HG03095 (cell line): ENCODE measurements at regions not wholly inside any gene's neighbourhood (a gene's known extent, or its start where the extent isn't known, plus 50 kb on each side); places are given as distances from the start of the nearest gene placed in this dataset.

Experiments used
- ATAC-seq: cut with Tn5 transposase; IDR thresholded peaks from one replicate; pipeline ENCODE4 v1.9.1; 2021; ENCODE audit warnings: moderate library complexity; ENCODE audit not compliant: unreplicated experiment

DNA sequence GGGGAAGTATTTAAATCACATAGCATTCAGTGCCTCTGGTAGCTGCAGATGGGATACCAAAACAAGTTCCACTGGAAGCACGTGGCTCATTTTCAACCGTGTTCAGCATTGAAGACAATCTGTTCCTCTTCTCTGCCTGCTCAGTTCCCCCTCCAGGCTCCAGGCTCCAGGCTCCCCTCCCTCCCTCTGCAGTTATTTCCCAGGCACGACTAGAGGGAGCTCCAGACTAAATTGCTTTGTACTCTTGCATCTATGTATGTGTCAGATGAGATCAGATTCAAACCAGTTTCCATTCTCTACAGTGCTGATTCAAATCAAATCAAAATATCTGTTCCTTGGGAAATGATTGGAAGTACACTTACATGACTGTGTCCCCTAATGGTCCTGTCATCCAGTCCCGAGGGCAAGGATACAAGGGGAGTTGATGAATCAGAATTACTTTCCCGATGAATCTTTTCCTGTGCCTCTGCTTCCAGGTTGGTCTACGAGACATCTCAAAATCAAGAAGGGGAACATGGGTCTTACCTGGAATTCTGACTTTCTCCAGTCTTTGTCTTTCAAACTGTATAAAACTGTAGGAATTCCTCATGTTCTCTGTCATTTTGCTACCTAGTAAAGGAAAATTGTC is 600.5 kb downstream of the EDEM1 start:
- ATAC-seq: no peak

DNA sequence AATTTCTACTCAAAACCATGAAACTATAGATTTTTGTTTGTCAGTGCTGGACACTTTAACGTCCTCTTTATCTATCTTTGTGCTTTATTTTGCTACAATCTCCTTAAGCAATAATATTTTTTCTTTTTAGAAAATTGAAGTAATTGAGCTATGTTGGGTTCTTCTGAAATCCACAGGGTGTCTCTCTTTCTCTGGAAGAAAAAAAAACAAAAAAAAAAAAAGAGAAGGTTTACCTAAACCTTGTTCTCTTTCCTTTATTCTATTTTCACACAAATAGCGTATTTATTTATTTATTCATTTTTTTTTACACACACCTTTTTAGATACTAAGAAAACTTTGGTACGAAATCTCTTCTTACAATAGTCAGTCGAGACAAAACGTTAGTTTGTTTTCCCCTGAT is 601.0 kb downstream of the EDEM1 start:
- no peak for ATAC-seq

DNA sequence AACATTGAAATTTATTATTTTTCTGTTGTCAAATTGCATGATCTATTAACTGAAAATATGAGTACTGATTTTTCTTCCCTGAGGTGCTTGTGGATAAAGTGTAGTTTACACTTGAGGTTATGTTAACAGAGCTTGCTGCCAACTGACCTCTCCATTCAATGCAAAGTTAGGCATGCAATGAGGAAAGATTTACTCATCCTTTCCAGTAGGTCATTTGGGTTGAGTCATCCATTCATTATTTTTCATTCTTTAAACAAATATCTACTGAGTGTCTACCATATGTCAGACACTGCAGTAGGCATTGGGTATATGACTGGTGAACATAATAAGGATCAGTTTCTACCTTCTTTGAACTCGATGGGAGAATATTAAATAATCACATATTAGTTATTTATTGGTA is 604.1 kb downstream of the EDEM1 start:
- no peak for ATAC-seq

DNA sequence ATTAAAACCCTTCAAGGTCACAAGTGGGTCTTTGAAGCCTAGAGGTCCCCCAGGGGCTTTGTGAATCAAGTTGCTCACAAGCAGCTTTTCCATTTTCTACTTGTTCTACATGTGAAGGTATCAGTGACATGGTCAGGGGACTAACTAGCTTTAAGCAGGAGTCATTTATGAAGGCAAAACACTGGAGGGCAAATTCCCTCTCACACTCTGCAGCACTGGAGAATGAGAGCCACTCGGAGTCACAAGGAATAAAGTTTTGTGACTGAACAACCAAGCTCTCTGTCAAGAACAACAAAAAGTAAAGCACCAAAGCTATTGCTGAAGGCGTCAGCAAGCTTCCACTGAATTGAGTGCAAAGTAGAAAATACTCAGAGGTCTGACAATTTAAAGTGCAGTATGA is 609.0 kb downstream of the EDEM1 start:
- ATAC-seq: no peak

DNA sequence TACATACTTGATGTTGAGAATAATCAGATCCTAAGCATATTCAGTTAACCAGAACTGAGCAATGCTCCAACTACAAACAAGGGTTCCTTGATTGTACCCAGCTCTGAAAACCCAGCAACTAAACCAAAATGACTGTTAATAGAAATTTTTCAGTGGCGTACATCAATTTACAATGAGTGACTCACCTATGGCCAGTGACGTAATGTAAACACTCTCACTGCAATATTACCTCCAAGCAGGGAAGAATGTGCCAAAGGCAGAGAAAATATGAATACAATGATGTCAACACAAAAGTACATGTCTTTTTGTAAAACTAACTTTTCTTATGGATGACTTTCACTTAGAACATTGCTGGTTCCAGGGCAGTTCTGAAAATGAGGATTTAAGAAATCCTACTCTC is 611.3 kb downstream of the EDEM1 start:
- ATAC-seq: no peak

DNA sequence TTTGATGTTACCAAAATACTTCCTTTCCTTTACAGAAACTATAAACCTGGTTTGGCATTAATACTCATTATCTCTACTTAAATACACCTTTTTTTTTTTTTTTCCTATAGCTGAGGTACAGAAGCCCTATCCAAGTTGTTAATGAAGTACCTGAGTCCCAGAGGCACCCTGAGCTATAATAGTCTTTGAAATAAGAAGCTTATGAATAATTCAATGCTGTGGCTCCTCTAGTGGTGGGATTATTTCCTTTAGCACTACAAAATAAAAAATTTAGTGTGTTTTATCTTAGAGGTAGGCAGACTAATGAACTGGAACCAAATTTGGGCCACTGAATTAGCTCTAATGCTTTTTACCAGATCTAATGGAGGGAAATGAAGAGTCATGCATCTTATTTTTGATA is 611.9 kb downstream of the EDEM1 start:
- ATAC-seq: no peak

DNA sequence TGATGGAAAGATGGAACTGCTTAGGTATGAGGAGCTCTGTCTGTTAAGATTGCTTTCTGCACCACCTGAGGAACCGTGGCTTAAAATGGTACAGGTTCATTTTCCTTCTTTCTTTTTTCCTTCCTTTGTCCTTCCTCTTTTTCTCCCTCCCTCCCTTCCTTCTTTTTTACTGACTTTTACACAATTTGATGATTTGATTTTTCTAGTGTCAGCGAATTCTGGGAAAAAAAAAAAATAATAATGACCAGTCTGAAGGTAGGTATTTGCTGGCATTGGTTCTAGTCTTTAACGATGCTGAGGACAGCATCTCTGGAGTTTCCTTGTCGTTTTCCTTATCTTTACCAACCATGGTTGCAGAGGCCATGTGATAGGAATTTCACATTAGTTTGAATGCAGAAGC is 613.5 kb downstream of the EDEM1 start:
- ATAC-seq: no peak

DNA sequence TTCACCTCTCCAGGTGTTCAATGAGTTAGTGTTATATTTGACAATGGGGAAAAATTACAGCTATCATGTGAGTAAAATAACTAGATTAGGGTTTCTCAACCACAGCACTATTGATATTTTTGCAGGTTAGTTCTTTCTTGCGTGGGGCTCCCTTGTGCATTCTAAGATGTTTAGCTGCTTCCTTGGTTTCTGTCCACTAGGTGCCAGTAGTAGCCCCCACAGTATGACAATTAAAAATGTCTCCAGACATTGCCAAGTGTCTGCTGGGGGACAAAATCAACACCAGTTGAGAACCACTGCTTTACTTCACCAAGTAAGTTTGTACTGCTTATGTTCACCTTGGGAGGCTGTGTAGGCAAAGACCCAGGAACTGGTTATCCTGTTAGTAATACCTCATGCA is 618.7 kb downstream of the EDEM1 start:
- ATAC-seq: no peak

DNA sequence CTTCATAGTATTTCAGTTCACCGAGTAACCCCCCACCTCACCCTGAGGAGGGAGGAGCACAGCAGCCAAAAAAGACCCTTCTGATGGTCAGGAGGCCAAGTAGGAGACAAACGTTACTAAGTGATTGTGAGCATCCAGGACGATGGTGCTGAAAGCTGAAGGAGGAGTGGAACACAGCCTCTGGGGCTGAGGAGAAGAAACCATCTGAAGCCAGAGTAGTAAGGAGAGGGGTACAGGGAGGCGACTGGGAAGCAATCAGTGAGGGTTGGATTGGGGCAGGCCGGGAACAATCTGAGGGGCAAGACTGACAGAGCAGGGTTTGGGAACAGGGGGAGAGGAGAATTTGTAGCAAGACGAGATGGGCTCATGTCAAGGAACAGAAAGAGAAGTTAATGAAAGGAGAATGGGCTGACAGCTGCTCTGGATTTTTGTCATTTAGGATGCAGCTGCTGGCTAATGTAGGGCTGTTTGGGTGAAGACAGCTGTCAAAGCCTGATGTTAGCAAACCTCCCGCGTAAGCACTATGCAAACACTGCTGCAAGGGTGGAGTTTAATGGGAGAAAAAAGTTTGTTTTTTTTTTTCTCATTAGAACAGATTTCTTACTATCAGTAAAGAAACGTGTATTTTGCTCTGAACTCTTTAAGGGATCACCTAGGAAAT is 622.2 kb downstream of the EDEM1 start:
- no peak for ATAC-seq

DNA sequence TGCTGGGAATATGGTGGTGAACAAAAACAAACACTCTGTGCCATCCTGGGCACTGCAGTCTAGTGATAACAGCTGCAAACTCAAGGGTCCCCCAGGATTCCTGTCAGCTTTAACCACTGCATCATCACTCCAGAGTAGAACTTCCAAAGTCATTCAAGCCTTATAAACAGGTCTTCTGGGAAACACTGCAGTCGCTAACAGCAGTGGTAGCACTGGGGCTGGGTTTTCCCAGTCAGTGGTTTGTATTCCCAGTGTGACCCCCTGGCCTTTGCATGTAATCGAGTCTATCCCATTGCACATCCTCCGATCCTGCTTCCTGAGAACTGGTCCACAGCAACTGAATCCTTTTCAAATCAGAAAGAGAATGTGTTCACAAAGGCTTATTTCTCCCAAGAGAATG is 623.5 kb downstream of the EDEM1 start:
- no peak for ATAC-seq

DNA sequence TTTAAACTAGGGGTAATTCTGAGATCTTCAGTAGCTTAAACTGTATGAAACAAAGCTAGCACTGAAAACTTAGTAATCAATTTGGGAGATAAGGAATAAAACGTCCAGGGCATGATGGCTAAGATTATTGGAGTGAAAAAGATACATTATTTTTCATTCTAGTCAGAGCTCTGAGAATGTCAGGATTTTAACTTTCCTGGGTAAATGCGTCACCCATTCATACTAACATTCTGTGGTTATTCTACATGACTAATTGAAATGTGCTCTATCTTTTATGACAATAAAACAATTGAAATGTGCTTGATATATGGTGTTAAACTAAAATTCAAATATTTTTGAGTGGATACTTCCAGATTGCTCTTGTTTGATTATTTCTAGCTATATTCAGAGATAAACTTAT is 626.0 kb downstream of the EDEM1 start:
- ATAC-seq: no peak

DNA sequence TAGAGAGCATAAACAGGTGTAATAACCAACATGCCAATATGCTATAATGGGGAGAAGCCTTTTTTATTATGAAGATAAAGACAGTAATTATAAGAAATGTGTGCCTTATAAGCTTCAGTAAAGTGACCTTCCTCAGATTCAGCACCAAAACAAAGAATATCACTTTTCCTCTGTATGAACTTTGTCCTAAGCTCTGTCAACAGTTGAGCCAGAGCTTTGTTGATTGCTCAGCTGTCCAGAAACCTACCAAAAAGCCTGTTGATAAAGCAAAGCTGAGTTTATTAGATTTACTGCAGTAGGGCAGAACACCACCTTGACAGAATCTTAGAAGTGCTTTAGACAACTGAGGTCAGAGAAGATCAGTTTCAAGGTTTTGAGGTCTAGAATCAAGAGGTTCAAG is 635.3 kb downstream of the EDEM1 start:
- ATAC-seq: no peak

DNA sequence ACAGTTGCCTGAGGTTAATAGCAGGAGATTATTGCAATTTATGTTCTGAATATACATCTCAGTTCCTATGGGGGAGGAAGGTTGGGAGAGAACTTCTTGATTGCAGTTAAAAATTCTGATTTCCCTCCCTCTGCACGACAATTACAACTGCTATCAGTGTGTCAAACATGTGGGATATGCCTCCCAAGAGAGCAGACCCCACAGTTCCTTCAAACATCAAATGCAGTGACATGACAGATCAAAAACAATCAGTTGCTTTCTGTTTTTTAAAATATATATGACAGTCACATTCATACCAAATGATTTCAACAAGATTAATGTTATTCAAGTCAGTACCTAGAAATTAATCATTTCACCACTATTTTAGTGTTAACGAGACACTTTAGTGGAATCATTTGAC is 639.0 kb downstream of the EDEM1 start:
- ATAC-seq: no peak

DNA sequence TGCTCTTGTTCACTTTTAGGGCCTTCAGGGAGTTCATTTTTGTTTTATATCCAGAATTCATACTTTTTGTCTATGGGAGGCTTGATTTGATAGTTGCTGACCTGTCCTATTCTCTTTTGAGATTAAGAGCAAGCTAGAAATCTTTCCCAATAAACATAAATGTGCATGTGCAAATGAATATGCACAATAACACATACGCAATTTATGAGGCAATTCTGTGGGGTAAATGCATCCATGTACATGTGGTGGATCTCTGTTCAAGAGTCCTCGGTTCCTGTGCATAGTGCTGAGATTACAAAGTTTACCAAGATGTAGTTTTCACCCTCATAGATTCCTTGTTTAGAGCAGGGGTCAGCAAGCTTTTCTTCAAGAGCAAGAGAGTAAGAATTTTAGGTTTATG is 640.7 kb downstream of the EDEM1 start:
- ATAC-seq: no peak

DNA sequence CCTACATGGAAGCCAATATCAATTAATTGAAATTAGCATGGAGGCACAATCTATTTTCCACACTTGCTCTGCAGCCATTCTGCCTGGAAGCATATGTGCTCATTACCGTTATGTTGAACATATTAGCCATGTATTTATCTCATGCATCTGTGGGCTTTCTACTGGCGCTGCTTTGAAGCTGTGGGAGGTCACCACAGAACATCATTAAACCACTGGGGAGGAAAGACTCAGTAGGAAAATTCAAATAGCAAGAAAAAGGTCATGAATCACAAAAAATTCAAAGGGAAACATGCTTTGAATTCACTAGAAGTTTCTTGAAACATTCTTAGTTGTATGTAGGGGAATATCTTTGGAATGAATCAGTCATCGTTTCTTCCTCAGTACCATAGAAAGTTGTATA is 652.5 kb downstream of the EDEM1 start:
- no peak for ATAC-seq

DNA sequence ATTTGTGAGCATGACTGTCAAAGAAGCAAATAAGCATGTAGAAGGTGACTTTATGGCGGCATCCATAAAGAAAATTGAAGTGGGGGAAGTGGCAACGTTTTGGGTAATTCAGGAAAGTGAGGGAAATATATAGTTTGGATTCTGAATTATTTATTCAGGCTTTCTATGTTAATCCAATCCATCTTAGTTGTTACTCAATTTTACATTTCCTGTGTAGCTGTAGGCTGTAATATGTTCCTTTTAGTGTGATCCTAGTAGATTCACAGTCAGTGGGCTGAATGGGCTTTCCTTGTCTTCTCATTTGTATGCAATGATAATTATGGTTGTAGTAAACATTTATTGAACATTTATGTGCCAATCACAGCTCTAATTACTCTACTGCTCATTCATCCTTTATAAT is 654.1 kb downstream of the EDEM1 start:
- ATAC-seq: no peak

DNA sequence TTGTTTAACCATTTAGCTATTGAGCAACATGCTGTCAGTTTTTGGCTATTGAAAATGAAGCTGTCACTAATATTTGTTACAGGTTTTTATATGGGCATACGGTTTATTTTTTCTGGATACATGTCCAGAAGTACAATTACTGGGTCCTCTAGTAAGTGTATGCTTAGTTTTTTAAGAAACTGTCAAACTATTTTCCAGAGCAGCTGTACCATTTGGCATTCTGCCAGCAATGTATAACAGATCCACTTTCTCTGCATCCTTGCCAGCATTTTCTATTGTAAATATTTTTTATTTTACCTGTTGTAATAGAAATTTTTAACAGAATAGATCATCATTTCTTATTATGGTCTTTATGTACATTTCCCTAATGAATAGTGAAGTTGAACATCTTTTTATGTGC is 658.8 kb downstream of the EDEM1 start:
- ATAC-seq: no peak

DNA sequence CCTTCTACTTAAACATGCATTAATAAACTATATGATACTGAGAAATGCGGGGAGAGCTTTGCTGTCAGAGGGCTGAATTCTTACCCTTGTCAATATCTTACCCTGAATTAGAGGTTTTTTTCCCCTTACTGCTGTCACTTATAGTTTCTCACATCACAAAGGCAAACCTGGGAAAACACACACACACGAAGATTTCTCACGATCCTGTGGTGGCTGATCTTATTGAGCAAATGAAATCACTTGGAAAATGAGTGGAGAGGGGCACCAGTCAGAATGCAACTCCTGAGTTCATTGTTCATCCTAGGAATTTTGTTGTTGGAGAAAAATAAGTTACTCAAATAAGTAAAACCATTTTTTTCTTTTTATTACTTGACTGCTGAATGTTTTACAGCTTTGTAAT is 673.6 kb downstream of the EDEM1 start:
- no peak for ATAC-seq

DNA sequence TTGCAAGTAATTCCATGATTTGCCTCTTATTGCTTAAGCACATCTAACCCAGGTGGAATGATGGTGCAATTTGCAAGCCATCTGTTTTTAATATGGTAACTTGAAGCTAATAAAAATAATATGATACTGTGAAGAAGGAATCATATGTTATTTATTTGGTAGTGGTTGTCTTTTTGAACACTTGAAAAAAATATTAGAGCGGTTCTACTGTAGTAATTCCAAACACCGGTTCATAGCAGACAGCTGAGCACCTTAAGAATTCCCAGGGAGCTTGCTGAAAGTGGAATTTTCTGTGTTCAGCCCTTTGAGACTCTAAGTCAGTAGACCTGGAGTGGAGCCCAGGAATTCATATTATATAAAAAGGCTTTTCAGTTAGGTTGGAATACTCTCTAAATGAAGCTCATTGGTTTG is 687.4 kb downstream of the EDEM1 start:
- ATAC-seq: no peak

DNA sequence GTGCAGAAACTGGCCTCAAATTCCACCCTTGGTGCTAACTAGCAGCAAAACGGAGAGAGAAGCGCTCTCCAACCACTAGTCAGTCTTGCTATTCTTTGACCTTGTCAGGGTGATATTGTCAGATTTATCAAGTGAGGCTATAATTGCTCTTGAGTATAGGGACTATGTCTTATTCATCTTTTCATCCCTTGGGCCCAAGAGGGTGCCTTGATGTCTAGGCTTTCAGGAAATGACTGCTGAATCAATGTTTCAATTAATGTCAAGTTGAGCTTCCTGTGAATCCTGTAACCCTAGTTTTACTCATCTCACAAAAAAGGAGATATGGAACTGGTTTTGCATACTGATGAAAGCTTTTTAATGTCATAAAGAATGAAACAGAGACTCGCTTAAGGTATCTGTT is 701.3 kb downstream of the EDEM1 start:
- no peak for ATAC-seq

DNA sequence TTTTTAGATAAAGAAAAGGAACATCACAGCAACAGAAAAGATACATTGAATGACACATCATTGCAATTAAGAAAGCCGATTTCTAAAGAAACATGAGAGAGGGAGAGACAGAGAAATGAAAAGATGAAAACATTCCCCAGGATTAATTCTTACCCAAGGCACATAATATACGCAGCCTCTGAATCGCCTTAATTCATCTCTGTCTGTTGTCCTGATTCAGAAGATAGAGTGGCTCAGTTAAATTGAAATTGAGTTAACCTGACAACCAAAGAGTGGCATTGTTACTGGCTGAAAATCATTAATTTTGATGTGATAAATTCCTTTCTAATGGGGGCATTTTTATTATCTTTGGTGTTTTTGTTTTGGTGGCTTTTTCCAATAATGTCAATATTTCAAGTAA is 701.9 kb downstream of the EDEM1 start:
- no peak for ATAC-seq

DNA sequence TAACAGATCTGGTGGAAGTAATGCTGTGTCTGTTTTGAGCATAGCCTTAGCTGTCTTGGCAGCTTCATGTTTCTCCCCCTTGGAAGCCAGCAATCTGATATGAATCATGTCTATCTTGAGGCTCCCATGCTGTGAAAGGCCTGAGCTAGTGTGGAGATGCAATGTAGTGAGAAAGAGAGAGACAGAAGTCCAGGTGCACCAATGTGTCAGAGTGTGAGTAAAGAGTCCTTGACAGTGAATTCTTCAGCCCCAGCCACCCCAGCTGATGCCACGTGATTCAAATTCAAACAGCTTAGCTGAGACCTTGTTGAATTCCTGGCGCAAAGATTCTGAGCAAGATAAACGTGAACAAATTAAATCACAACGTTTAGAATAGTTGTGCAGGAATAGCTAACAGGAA is 704.2 kb downstream of the EDEM1 start:
- ATAC-seq: no peak

DNA sequence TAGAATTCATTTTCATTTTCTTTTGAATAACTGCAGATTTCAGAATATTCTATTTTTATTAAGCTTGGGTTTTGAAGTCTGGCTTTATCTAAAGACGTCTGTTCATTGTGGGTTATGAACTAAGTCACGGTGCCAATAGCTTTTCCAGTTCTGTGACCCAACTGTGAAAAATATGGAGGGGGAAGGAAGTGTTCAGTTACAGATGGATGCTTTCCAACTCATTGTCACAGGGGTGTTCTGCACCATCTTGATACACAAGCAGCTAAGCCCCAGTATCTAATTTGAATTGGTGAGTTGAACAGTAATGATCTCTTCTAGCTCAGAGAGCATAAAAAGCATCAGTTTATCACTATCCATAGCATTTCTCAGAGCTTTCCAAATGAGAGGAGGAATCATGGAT is 710.6 kb downstream of the EDEM1 start:
- ATAC-seq: no peak
